CD8-positive, alpha-beta memory T cell (primary cell): ENCODE measurements at regions not wholly inside any gene's neighbourhood (a gene's known extent, or its start where the extent isn't known, plus 50 kb on each side); places are given as distances from the start of the nearest gene placed in this dataset.

ENCODE experiments used
- CTCF ChIA-PET: fragments of 350-600 bp; sonication (Branson Sonifier 250); formaldehyde crosslinking; loops from one replicate; lab custom pipeline; 2021; ENCODE audit warnings: antibody characterized with exemption; lab: Charles Lee
- POLR2A ChIA-PET: fragments of 350-600 bp; sonication (Branson Sonifier 250); formaldehyde crosslinking; loops from one replicate; lab custom pipeline; 2021; ENCODE audit warnings: antibody characterized with exemption; lab: Charles Lee
- DNase-seq, 5 donors: peaks; one replicate each; pipeline versions ENCODE4 v3.0.0 to v3.0.0-alpha.2; 2020 to 2022; ENCODE audit warnings: mixed read lengths in 1 of 5
- H3K27ac ChIP-seq: one replicate; pipeline ENCODE4 v1.7.0; 2013; ENCODE audit warnings: low read depth, mild to moderate bottlenecking, low read length, moderate library complexity
- H3K27me3 ChIP-seq: 2 replicates; pipeline ENCODE4 v1.7.0; 2013; ENCODE audit warnings: low read length, mild to moderate bottlenecking; ENCODE audit not compliant: insufficient read depth, poor library complexity, severe bottlenecking
- H3K36me3 ChIP-seq: 2 replicates; pipeline ENCODE4 v1.7.0; 2013; ENCODE audit warnings: mild to moderate bottlenecking, low read length, moderate library complexity; ENCODE audit not compliant: insufficient read depth
- H3K4me1 ChIP-seq: 2 replicates; pipeline ENCODE4 v1.7.0; 2013; ENCODE audit warnings: mild to moderate bottlenecking, low read length, moderate library complexity; ENCODE audit not compliant: insufficient read depth
- H3K4me3 ChIP-seq: 2 replicates; pipeline ENCODE4 v1.7.0; 2013; ENCODE audit warnings: mild to moderate bottlenecking, low read length
- H3K9me3 ChIP-seq: 2 replicates; pipeline ENCODE4 v1.7.0; 2013; ENCODE audit warnings: mild to moderate bottlenecking, low read length
- H3K27ac Mint-ChIP-seq, 8 donors: one replicate each; pipeline ENCODE4 v1.8.0; 2020 to 2021; ENCODE audit warnings: mixed read lengths in 8 of 8, mild to moderate bottlenecking in 6 of 8, inconsistent platforms in 3 of 8, moderate library complexity in 3 of 8
- H3K27me3 Mint-ChIP-seq, 2 donors: one replicate each; pipeline ENCODE4 v1.8.0; 2020 to 2021; ENCODE audit warnings: mixed read lengths in 2 of 2, mild to moderate bottlenecking in 1 of 2, moderate library complexity in 1 of 2
- H3K36me3 Mint-ChIP-seq, 3 donors: one replicate each; pipeline ENCODE4 v1.8.0; 2020 to 2021; ENCODE audit warnings: mixed read lengths in 3 of 3, inconsistent platforms in 1 of 3, mild to moderate bottlenecking in 1 of 3
- H3K4me1 Mint-ChIP-seq, 3 donors: one replicate each; pipeline ENCODE4 v1.8.0; 2020 to 2021; ENCODE audit warnings: mixed read lengths in 3 of 3, inconsistent platforms in 1 of 3, mild to moderate bottlenecking in 1 of 3
- H3K4me3 Mint-ChIP-seq, 7 donors: one replicate each; pipeline ENCODE4 v1.8.0; 2020 to 2021; ENCODE audit warnings: mixed read lengths in 7 of 7, mild to moderate bottlenecking in 6 of 7, moderate library complexity in 4 of 7, inconsistent platforms in 2 of 7
- H3K9me3 Mint-ChIP-seq, 5 donors: one replicate each; pipeline ENCODE4 v1.8.0; 2020 to 2022; ENCODE audit warnings: mixed read lengths in 5 of 5, mild to moderate bottlenecking in 3 of 5, moderate library complexity in 2 of 5, inconsistent platforms in 1 of 5

DNA sequence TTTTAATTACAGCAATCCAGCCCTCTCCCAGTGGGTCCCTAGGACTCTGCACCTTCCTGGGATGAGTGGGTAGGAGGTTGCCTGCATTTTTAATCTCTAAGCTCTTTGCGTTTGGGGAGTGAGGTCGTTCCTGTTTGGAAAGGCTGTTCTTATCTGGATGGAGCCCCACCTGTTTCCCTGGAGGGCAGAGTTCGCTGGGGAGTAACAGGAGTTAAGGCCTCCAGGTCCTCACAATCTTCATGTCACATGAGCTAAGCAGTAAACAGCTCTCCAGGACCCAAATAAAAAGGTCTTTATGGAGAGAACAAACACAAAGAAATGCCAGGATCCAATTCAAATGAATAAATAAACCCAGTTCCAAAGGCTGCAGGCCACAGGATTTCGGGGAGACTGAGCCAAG lies 56.0 kb upstream of the RFLNA start:
- no peak for DNase-seq
- Histone ChIP-seq H3K4me3 (no peak overlapping the region), H3K4me1 (no peaks in the 10 kb centered on the region), H3K27me3 (no peaks in the 10 kb centered on the region), H3K36me3 (no peaks in the 10 kb centered on the region), H3K27ac (no peak overlapping the region), H3K9me3 (no peaks in the 10 kb centered on the region)
- Mint-ChIP-seq H3K9me3 (peaks cover 0 to 2% (median 0%) of the 10 kb centered on the region in 5 donors), H3K4me1 (no peaks in the 10 kb centered on the region), H3K4me3 (no peak overlapping the region), H3K36me3 (peaks cover 0 to 4% (median 0%) of the 10 kb centered on the region in 3 donors), H3K27me3 (peaks cover 7 to 33% of the 10 kb centered on the region in 2 donors), H3K27ac (no peak overlapping the region)
- ChIA-PET CTCF (no interaction called here), POLR2A (no interaction called here)

GRCh38 chr12:124240493-124240892 lies 54.4 kb upstream of the RFLNA start:
- H3K27me3 ChIP-seq, result no peaks in the 10 kb centered on the region
- H3K4me1 ChIP-seq, result no peaks in the 10 kb centered on the region
- Mint-ChIP-seq H3K27ac (no peak overlapping the region), H3K9me3 (peaks cover 0 to 7% (median 2%) of the 10 kb centered on the region in 5 donors), H3K27me3 (peaks cover 11 to 36% of the 10 kb centered on the region in 2 donors), H3K36me3 (peaks cover 0 to 4% (median 0%) of the 10 kb centered on the region in 3 donors), H3K4me3 (no peak overlapping the region), H3K4me1 (no peaks in the 10 kb centered on the region)
- H3K9me3 ChIP-seq, result no peaks in the 10 kb centered on the region
- CTCF ChIA-PET, result no interaction called here
- no peak for DNase-seq
- H3K36me3 ChIP-seq, result no peaks in the 10 kb centered on the region
- H3K4me3 ChIP-seq, result no peak overlapping the region
- POLR2A ChIA-PET, result no interaction called here
- no peak overlapping the region for H3K27ac ChIP-seq

DNA sequence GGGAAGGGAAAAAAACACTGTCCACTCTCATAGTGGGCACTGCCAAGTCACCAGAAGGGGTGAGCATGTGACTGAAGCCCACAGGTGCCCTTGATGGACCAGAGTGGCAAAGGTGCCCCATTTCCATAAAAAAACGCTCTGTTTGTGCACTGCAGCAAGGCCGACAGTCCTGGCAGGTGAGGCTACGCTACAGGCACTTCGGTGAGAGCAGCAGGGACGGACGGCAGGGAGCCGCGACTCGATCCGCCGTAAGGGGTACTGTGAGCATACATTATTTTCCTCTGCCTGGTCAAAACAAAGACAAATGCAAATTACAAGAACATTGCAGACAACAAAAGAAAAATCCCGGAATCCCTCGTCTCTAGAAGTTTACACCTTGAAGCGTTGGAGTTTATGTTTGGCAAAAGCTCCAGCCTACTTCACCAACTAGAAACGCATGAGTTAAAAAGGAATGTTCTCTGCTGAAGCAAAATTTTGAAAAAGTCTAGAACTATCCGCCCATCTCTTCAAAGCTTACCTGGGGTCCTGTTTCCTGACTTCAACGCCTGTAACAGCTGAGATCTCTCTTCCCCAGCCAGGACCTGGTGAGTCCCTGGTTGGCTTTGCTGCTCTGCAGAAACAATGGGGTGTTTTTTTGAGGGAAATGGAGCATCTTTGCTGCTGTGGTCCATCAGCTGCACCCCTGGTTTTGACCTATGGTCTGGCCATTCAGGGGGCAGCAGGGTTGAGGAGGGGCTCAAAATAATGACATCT lies 52.9 kb upstream of the RFLNA start:
- Mint-ChIP-seq H3K27ac (no peak overlapping the region), H3K4me1 (no peaks in the 10 kb centered on the region), H3K9me3 (peaks cover 4 to 17% (median 8%) of the 10 kb centered on the region in 5 donors), H3K27me3 (peaks cover 16 to 48% of the 10 kb centered on the region in 2 donors), H3K4me3 (no peak overlapping the region), H3K36me3 (peaks cover 0 to 4% (median 3%) of the 10 kb centered on the region in 3 donors)
- CTCF ChIA-PET, result no interaction called here
- Histone ChIP-seq H3K27ac (no peak overlapping the region), H3K27me3 (no peaks in the 10 kb centered on the region), H3K4me3 (no peak overlapping the region), H3K4me1 (no peaks in the 10 kb centered on the region), H3K36me3 (no peaks in the 10 kb centered on the region), H3K9me3 (no peaks in the 10 kb centered on the region)
- DNase-seq, result no peak
- POLR2A ChIA-PET, result no interaction called here

DNA sequence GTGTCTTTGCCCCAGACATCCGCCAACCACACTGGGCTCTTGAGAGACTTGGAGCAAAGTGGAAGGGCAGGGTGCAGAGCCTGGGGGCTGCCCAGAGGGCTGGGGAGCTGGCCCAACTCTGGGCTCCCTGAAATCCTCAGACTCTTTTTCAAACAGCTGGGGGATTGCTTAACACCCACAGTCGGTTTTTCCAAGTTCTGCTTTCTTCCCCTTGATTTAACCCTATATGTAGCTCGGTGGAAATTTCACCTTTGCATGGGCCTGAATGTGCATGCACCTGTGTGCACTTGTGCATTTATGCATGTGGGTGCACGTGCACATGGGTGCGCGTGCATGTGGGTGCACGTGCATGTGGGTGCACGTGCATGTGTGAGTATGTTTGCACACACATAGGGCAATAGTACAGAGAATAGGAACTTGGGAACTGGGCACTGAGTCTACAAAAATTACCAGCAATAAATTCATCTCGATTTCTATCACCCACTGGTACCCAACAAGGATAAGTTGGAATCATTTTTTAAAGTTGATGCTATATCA lies 52.3 kb upstream of the RFLNA start:
- Mint-ChIP-seq H3K4me1 (no peaks in the 10 kb centered on the region), H3K27ac (no peak overlapping the region), H3K27me3 (peaks cover 16 to 51% of the 10 kb centered on the region in 2 donors), H3K4me3 (no peak overlapping the region), H3K36me3 (peaks cover 0 to 4% (median 3%) of the 10 kb centered on the region in 3 donors), H3K9me3 (peaks cover 10 to 21% (median 15%) of the 10 kb centered on the region in 5 donors)
- DNase-seq, result no peak
- CTCF ChIA-PET, result no interaction called here
- H3K4me1 ChIP-seq, result no peaks in the 10 kb centered on the region
- POLR2A ChIA-PET, result no interaction called here
- no peaks in the 10 kb centered on the region for H3K9me3 ChIP-seq
- no peaks in the 10 kb centered on the region for H3K27me3 ChIP-seq
- no peaks in the 10 kb centered on the region for H3K36me3 ChIP-seq
- H3K27ac ChIP-seq, result no peak overlapping the region
- no peak overlapping the region for H3K4me3 ChIP-seq

DNA sequence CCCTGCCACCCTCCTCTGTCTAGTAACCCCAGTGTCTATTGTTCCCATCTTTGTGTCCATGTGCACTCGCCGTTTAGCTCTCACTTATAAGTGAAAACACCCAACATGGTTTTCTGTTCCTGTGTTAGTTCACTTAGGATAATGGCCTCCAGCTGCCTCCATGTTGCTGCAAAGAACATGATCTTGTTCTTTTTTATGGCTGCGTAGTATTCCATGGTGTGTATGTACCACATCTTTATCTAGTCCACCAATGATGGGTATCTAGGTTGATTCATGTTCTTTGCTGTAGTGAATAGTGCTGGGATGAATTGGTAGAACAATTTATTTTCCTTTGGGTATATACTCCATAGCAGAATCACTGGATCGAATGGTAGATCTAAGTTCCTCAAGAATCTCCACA lies 51.0 kb upstream of the RFLNA start:
- Histone ChIP-seq H3K4me1 (no peaks in the 10 kb centered on the region), H3K4me3 (no peak overlapping the region)
- H3K36me3 Mint-ChIP-seq, result peaks cover 0 to 4% (median 3%) of the 10 kb centered on the region in 3 donors

More for the DNA sequence above, 51.0 kb upstream of the RFLNA start:
- peaks cover 21 to 52% of the 10 kb centered on the region in 2 donors for H3K27me3 Mint-ChIP-seq
- Histone ChIP-seq H3K36me3 (no peaks in the 10 kb centered on the region), H3K9me3 (no peaks in the 10 kb centered on the region), H3K27ac (no peak overlapping the region), H3K27me3 (no peaks in the 10 kb centered on the region)
- ChIA-PET CTCF (no interaction called here), POLR2A (no interaction called here)
- no peak overlapping the region for H3K27ac Mint-ChIP-seq
- no peak overlapping the region for H3K4me3 Mint-ChIP-seq
- DNase-seq, result no peak
- no peaks in the 10 kb centered on the region for H3K4me1 Mint-ChIP-seq
- peaks cover 10 to 23% (median 16%) of the 10 kb centered on the region in 5 donors for H3K9me3 Mint-ChIP-seq
